Thyroid gland (tissue), 4 donors: ENCODE measurements at regions not wholly inside any gene's neighbourhood (a gene's known extent, or its start where the extent isn't known, plus 50 kb on each side); places are given as distances from the start of the nearest gene placed in this dataset.

Experiments used
- POLR2A ChIP-seq, 2 donors: fragments of 450-650 bp; IDR thresholded peaks; one replicate each; pipeline ENCODE4 v1.6.1; 2017; ENCODE audit warnings: antibody characterized with exemption in 2 of 2, mild to moderate bottlenecking in 2 of 2, moderate library complexity in 1 of 2
- TF ChIP-seq, protein P1 (sequence below), 6 experiments: fragments of 200-600 bp in 3 of 6; fragments of 450-650 bp in 3 of 6; sonication (generic) in 3 of 6; IDR thresholded peaks; one replicate each; pipeline ENCODE4 v1.5.1; 2016 to 2019; ENCODE audit warnings: antibody characterized with exemption in 6 of 6, mild to moderate bottlenecking in 2 of 6, inconsistent platforms in 1 of 6, moderate library complexity in 1 of 6

DNA sequence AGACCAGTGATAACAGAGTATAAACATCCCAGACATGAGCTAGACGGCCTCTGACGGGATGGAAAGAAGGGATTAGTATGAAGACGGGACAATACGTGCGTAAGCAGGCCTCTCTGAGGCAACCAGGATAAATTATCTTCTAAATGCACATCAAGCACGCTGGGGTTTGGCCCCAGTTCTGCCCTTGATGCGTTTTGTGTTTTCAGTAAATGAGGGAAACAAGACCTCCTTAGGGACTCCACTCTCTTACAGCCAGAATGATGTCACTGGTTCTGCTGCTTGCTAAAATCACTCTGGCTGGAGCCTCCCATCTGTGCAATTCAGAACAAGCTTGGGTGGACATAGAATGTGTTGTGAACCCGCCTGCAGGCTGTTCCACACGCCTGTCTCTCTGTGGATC lies 156.0 kb upstream of the MCTP2 start:
- TF ChIP-seq, protein P1, sequence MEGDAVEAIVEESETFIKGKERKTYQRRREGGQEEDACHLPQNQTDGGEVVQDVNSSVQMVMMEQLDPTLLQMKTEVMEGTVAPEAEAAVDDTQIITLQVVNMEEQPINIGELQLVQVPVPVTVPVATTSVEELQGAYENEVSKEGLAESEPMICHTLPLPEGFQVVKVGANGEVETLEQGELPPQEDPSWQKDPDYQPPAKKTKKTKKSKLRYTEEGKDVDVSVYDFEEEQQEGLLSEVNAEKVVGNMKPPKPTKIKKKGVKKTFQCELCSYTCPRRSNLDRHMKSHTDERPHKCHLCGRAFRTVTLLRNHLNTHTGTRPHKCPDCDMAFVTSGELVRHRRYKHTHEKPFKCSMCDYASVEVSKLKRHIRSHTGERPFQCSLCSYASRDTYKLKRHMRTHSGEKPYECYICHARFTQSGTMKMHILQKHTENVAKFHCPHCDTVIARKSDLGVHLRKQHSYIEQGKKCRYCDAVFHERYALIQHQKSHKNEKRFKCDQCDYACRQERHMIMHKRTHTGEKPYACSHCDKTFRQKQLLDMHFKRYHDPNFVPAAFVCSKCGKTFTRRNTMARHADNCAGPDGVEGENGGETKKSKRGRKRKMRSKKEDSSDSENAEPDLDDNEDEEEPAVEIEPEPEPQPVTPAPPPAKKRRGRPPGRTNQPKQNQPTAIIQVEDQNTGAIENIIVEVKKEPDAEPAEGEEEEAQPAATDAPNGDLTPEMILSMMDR (IDR thresholded peaks at IDR 0.05) = no peak
- TF ChIP-seq POLR2A (IDR thresholded peaks at IDR 0.05) = no peak
